WTC11 (cell line): ENCODE measurements at regions not wholly inside any gene's neighbourhood (a gene's known extent, or its start where the extent isn't known, plus 50 kb on each side); places are given as distances from the start of the nearest gene placed in this dataset.

Experiments
- ATAC-seq: fragments of 200-7000 bp; cut with Tn5 transposase; 2 replicates; pipeline ENCODE4 v1.10.0; 2021; ENCODE audit warnings: mild to moderate bottlenecking, moderate library complexity
- CTCF ChIA-PET: fragments of 300-600 bp; sonication (Branson Sonifier 250); formaldehyde crosslinking; loops from one replicate; lab custom pipeline; 2021; ENCODE audit warnings: antibody characterized with exemption; lab: Charles Lee
- POLR2A ChIA-PET: fragments of 350-600 bp; sonication (Branson Sonifier 250); formaldehyde crosslinking; loops from one replicate; lab custom pipeline; 2021; ENCODE audit warnings: antibody characterized with exemption; lab: Charles Lee
- DNase-seq: peaks from one replicate; pipeline ENCODE4 v3.0.0; 2021; ENCODE audit warnings: low spot score
- H3K27ac Mint-ChIP-seq: 2 replicates; pipeline ENCODE4 v1.8.0; 2021; ENCODE audit warnings: mixed read lengths
- H3K27me3 Mint-ChIP-seq: 2 replicates; pipeline ENCODE4 v1.8.0; 2021; ENCODE audit warnings: low read depth, mild to moderate bottlenecking, moderate library complexity, mixed read lengths
- H3K36me3 Mint-ChIP-seq: 2 replicates; pipeline ENCODE4 v1.8.0; 2021; ENCODE audit warnings: mixed read lengths
- H3K4me1 Mint-ChIP-seq: 2 replicates; pipeline ENCODE4 v1.8.0; 2022; ENCODE audit warnings: mixed read lengths
- H3K4me3 Mint-ChIP-seq: 2 replicates; pipeline ENCODE4 v1.8.0; 2021; ENCODE audit warnings: mild to moderate bottlenecking, moderate library complexity, mixed read lengths
- H3K9me3 Mint-ChIP-seq: 2 replicates; pipeline ENCODE4 v1.8.0; 2021; ENCODE audit warnings: mixed read lengths
- ATF2 ChIP-seq: sonication (generic); formaldehyde crosslinking; IDR thresholded peaks from 2 replicates; pipeline ENCODE4 v1.8.1; 2022; ENCODE audit warnings: low read depth, missing genetic modification reagents, borderline replicate concordance
- ATF6 ChIP-seq: sonication (generic); formaldehyde crosslinking; IDR thresholded peaks from 2 replicates; pipeline ENCODE4 v1.8.1; 2023; ENCODE audit warnings: mild to moderate bottlenecking, missing genetic modification reagents
- E2F1 ChIP-seq: sonication (generic); formaldehyde crosslinking; IDR thresholded peaks from 2 replicates; pipeline ENCODE4 v1.8.0; 2022; ENCODE audit warnings: mild to moderate bottlenecking, missing genetic modification reagents
- EMX1 ChIP-seq: fragments of 250-450 bp; sonication (Bioruptor Pico); IDR thresholded peaks from 2 replicates; pipeline ENCODE4 v1.8.0; 2021; ENCODE audit warnings: mild to moderate bottlenecking
- FOXP1 ChIP-seq: sonication (generic); formaldehyde crosslinking; IDR thresholded peaks from 2 replicates; pipeline ENCODE4 v1.8.0; 2022; ENCODE audit warnings: missing genetic modification reagents, mild to moderate bottlenecking, moderate library complexity, borderline replicate concordance
- HMGXB4 ChIP-seq: sonication (generic); formaldehyde crosslinking; IDR thresholded peaks from 2 replicates; pipeline ENCODE4 v1.8.1; 2023; ENCODE audit warnings: mild to moderate bottlenecking, moderate library complexity, missing genetic modification reagents
- MXD4 ChIP-seq: fragments of 250-450 bp; sonication (Bioruptor Pico); IDR thresholded peaks from 2 replicates; pipeline ENCODE4 v1.8.0; 2021; ENCODE audit warnings: mild to moderate bottlenecking, moderate library complexity, borderline replicate concordance
- NFE2L1 ChIP-seq: sonication (generic); formaldehyde crosslinking; IDR thresholded peaks from 2 replicates; pipeline ENCODE4 v1.8.1; 2023; ENCODE audit warnings: missing genetic modification reagents
- NR2C2 ChIP-seq: sonication (generic); formaldehyde crosslinking; IDR thresholded peaks from 2 replicates; pipeline ENCODE4 v1.8.0; 2022; ENCODE audit warnings: mild to moderate bottlenecking, missing genetic modification reagents
- RORB ChIP-seq: fragments of 250-450 bp; sonication (Bioruptor Pico); IDR thresholded peaks from 2 replicates; pipeline ENCODE4 v1.9.0; 2021; ENCODE audit warnings: mild to moderate bottlenecking
- TCF7 ChIP-seq: sonication (generic); formaldehyde crosslinking; IDR thresholded peaks from 2 replicates; pipeline ENCODE4 v1.8.0; 2022; ENCODE audit warnings: mild to moderate bottlenecking, low read depth, missing genetic modification reagents, moderate library complexity
- ZBTB21 ChIP-seq: sonication (generic); formaldehyde crosslinking; IDR thresholded peaks from 2 replicates; pipeline ENCODE4 v1.8.1; 2023; ENCODE audit warnings: mild to moderate bottlenecking, missing genetic modification reagents, borderline replicate concordance
- TF ChIP-seq, protein P1 (sequence below): sonication (generic); formaldehyde crosslinking; conservative IDR thresholded peaks from 2 replicates; pipeline ENCODE4 v1.8.1; 2022; ENCODE audit warnings: mild to moderate bottlenecking, missing genetic modification reagents
- TF ChIP-seq, protein P2 (sequence below): sonication (generic); formaldehyde crosslinking; IDR thresholded peaks from 2 replicates; pipeline ENCODE4 v1.8.1; 2023; ENCODE audit warnings: mild to moderate bottlenecking, missing genetic modification reagents, borderline replicate concordance

GRCh38 chr12:88896958-88897357 is 316.7 kb upstream of the KITLG start:
- Mint-ChIP-seq H3K27me3 (no peaks in the 10 kb centered on the region), H3K27ac (no peak overlapping the region), H3K4me3 (no peak overlapping the region), H3K9me3 (no peaks in the 10 kb centered on the region), H3K36me3 (no peaks in the 10 kb centered on the region), H3K4me1 (peaks cover 11% of the 10 kb centered on the region)
- DNase-seq (no peak), ATAC-seq (no peak)
- TF ChIP-seq MXD4 (CRISPR knock-in tag), result no peak
- no peak for TF ChIP-seq RORB (CRISPR knock-in tag)
- TF ChIP-seq, protein P1, sequence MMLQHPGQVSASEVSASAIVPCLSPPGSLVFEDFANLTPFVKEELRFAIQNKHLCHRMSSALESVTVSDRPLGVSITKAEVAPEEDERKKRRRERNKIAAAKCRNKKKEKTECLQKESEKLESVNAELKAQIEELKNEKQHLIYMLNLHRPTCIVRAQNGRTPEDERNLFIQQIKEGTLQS (CRISPR knock-in tag), result no peak
- TF ChIP-seq NFE2L1 (CRISPR knock-in tag), result no peak
- no peak for TF ChIP-seq E2F1 (CRISPR knock-in tag)
- no peak for TF ChIP-seq ZBTB21 (CRISPR knock-in tag)
- TF ChIP-seq ATF2, result no peak
- no peak for TF ChIP-seq EMX1 (CRISPR knock-in tag)
- ChIA-PET CTCF (no interaction called here), POLR2A (no interaction called here)

DNA sequence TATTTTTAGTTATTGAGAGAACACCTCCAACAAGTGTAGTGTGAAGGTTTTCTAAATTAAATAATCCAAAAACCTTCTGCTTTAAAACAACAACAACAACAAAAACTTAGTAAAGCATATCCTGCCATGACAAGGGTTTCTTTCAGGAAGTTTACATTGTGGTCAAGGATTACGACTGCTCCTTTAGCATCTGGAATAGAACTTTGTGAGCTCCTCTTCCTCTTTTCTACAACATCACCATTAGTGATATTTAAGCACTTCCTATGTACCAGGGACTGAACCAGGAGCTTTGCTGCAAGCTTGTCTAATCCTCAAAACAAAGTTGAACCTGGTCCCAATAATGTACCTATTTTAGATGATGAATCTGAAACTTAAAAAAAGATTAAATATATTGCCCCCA is 315.4 kb upstream of the KITLG start:
- POLR2A ChIA-PET, result no interaction called here
- Mint-ChIP-seq H3K27ac (no peak overlapping the region), H3K4me3 (no peak overlapping the region), H3K27me3 (no peaks in the 10 kb centered on the region), H3K9me3 (no peaks in the 10 kb centered on the region), H3K4me1 (peaks cover 11% of the 10 kb centered on the region)
- no peak for ATAC-seq
- TF ChIP-seq ATF6, result no peak
- TF ChIP-seq, protein P2, sequence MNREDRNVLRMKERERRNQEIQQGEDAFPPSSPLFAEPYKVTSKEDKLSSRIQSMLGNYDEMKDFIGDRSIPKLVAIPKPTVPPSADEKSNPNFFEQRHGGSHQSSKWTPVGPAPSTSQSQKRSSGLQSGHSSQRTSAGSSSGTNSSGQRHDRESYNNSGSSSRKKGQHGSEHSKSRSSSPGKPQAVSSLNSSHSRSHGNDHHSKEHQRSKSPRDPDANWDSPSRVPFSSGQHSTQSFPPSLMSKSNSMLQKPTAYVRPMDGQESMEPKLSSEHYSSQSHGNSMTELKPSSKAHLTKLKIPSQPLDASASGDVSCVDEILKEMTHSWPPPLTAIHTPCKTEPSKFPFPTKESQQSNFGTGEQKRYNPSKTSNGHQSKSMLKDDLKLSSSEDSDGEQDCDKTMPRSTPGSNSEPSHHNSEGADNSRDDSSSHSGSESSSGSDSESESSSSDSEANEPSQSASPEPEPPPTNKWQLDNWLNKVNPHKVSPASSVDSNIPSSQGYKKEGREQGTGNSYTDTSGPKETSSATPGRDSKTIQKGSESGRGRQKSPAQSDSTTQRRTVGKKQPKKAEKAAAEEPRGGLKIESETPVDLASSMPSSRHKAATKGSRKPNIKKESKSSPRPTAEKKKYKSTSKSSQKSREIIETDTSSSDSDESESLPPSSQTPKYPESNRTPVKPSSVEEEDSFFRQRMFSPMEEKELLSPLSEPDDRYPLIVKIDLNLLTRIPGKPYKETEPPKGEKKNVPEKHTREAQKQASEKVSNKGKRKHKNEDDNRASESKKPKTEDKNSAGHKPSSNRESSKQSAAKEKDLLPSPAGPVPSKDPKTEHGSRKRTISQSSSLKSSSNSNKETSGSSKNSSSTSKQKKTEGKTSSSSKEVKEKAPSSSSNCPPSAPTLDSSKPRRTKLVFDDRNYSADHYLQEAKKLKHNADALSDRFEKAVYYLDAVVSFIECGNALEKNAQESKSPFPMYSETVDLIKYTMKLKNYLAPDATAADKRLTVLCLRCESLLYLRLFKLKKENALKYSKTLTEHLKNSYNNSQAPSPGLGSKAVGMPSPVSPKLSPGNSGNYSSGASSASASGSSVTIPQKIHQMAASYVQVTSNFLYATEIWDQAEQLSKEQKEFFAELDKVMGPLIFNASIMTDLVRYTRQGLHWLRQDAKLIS (CRISPR knock-in tag), result no peak
- no peak for TF ChIP-seq NR2C2 (CRISPR knock-in tag)
- TF ChIP-seq TCF7 (CRISPR knock-in tag), result no peak
- TF ChIP-seq FOXP1 (CRISPR knock-in tag), result no peak
- no peak for TF ChIP-seq HMGXB4 (CRISPR knock-in tag)
- TF ChIP-seq, all 79 proteins: peak for 0
- CTCF ChIA-PET, result no interaction called here
- H3K36me3 Mint-ChIP-seq, result no peaks in the 10 kb centered on the region
- no peak for DNase-seq
